ENCODE measurements at regions not wholly inside any gene's neighbourhood (a gene's known extent, or its start where the extent isn't known, plus 50 kb on each side); places are given as distances from the start of the nearest gene placed in this dataset.
A peak's percentile ranks its signal among the peaks of the same experiment; 100 is the strongest.

GRCh38 chr9:17031546-17031945 is 103.3 kb upstream of the CNTLN start:
- no peak for TF ChIP-seq EZH2 (IDR thresholded peaks at IDR 0.05)
- no peak for TF ChIP-seq POLR2AphosphoS5 (IDR thresholded peaks at IDR 0.05; ENCODE audit: borderline replicate concordance, low read depth, low read length)
- no peak for TF ChIP-seq FOXP2 (optimal IDR thresholded peaks at IDR 0.05; ENCODE audit: control extremely low read depth, extremely low read length, insufficient read depth)
- Histone ChIP-seq H3K36me3 (ENCODE audit: insufficient read depth, low read length) (no peaks in the 10 kb centered on the region), H3K9ac (ENCODE audit: insufficient read length) (no peak overlapping the region), H3K4me3 (no peak overlapping the region), H3K27ac (no peak overlapping the region), H3K9me3 (ENCODE audit: low read depth, low read length) (0 out of 2 replicates have a peak, but pooled peaks cover 3% of the 10 kb centered on the region)
- DNase-seq (ENCODE audit: low read depth, low spot score), result no peak

GRCh38 chr9:17025281-17025680 is 109.6 kb upstream of the CNTLN start:
- no peak for DNase-seq (ENCODE audit: low read depth, low spot score)
- Histone ChIP-seq H3K4me3 (no peak overlapping the region), H3K9ac (ENCODE audit: insufficient read length) (no peak overlapping the region), H3K9me3 (ENCODE audit: low read depth, low read length) (peaks cover 3% of the 10 kb centered on the region; the same call in 1 of the 2 replicates), H3K27ac (no peak overlapping the region), H3K36me3 (ENCODE audit: insufficient read depth, low read length) (no peaks in the 10 kb centered on the region)
- no peak for TF ChIP-seq POLR2AphosphoS5 (IDR thresholded peaks at IDR 0.05; ENCODE audit: borderline replicate concordance, low read depth, low read length)
- TF ChIP-seq EZH2 (IDR thresholded peaks at IDR 0.05), result no peak

- no peak overlapping the region for H3K27ac ChIP-seq
- no peaks in the 10 kb centered on the region for H3K36me3 ChIP-seq (ENCODE audit: insufficient read depth, low read length)
- H3K9ac ChIP-seq (ENCODE audit: insufficient read length), result no peak overlapping the region
- H3K9me3 ChIP-seq (ENCODE audit: low read depth, low read length), result peaks cover 3% of the 10 kb centered on the region; the same call in 1 of the 2 replicates
- no peak for DNase-seq (ENCODE audit: low read depth, low spot score)
- TF ChIP-seq EZH2 (IDR thresholded peaks at IDR 0.05) (no peak), POLR2AphosphoS5 (IDR thresholded peaks at IDR 0.05; ENCODE audit: borderline replicate concordance, low read depth, low read length) (no peak), FOXP2 (optimal IDR thresholded peaks at IDR 0.05; ENCODE audit: control extremely low read depth, extremely low read length, insufficient read depth) (no peak)
- H3K4me3 ChIP-seq, result no peak overlapping the region
Measured at GRCh38 chr9:17024129-17024528, 110.7 kb upstream of the CNTLN start.

- Histone ChIP-seq H3K27ac (peak overlapping the region; percentile 57; the same call in 1 of the 2 replicates), H3K9ac (ENCODE audit: insufficient read length) (no peak overlapping the region), H3K9me3 (ENCODE audit: low read depth, low read length) (peaks cover 3% of the 10 kb centered on the region; the same call in 1 of the 2 replicates), H3K36me3 (ENCODE audit: insufficient read depth, low read length) (no peaks in the 10 kb centered on the region), H3K4me3 (no peak overlapping the region)
- TF ChIP-seq POLR2AphosphoS5 (IDR thresholded peaks at IDR 0.05; ENCODE audit: borderline replicate concordance, low read depth, low read length), result no peak
- no peak for TF ChIP-seq FOXP2 (optimal IDR thresholded peaks at IDR 0.05; ENCODE audit: control extremely low read depth, extremely low read length, insufficient read depth)
- no peak for TF ChIP-seq EZH2 (IDR thresholded peaks at IDR 0.05)
- DNase-seq (ENCODE audit: low read depth, low spot score), result no peak
Measured at GRCh38 chr9:17021387-17021970, 113.4 kb upstream of the CNTLN start.

GRCh38 chr9:17019398-17019797 is 115.4 kb upstream of the CNTLN start:
- no peak overlapping the region for H3K9ac ChIP-seq (ENCODE audit: insufficient read length)
- TF ChIP-seq FOXP2 (optimal IDR thresholded peaks at IDR 0.05; ENCODE audit: control extremely low read depth, extremely low read length, insufficient read depth), result no peak
- no peak for TF ChIP-seq EZH2 (IDR thresholded peaks at IDR 0.05)
- TF ChIP-seq POLR2AphosphoS5 (IDR thresholded peaks at IDR 0.05; ENCODE audit: borderline replicate concordance, low read depth, low read length), result no peak
- H3K9me3 ChIP-seq (ENCODE audit: low read depth, low read length), result no peaks in the 10 kb centered on the region; the same call in 1 of the 2 replicates
- H3K36me3 ChIP-seq (ENCODE audit: insufficient read depth, low read length), result no peaks in the 10 kb centered on the region
- DNase-seq (ENCODE audit: low read depth, low spot score), result no peak
- no peak overlapping the region for H3K27ac ChIP-seq
- H3K4me3 ChIP-seq, result no peak overlapping the region

- no peak overlapping the region for H3K9ac ChIP-seq (ENCODE audit: insufficient read length)
- H3K4me3 ChIP-seq, result no peak overlapping the region
- no peak overlapping the region for H3K27ac ChIP-seq
- TF ChIP-seq EZH2 (IDR thresholded peaks at IDR 0.05), result no peak
- no peak for TF ChIP-seq POLR2AphosphoS5 (IDR thresholded peaks at IDR 0.05; ENCODE audit: borderline replicate concordance, low read depth, low read length)
- no peak for TF ChIP-seq FOXP2 (optimal IDR thresholded peaks at IDR 0.05; ENCODE audit: control extremely low read depth, extremely low read length, insufficient read depth)
- no peaks in the 10 kb centered on the region for H3K9me3 ChIP-seq (ENCODE audit: low read depth, low read length)
- no peak for DNase-seq (ENCODE audit: low read depth, low spot score)
- no peaks in the 10 kb centered on the region for H3K36me3 ChIP-seq (ENCODE audit: insufficient read depth, low read length)
Measured at GRCh38 chr9:17018540-17019196, 116.2 kb upstream of the CNTLN start.

- H3K36me3 ChIP-seq (ENCODE audit: insufficient read depth, low read length), result no peaks in the 10 kb centered on the region
- H3K27ac ChIP-seq, result no peak overlapping the region
- H3K9ac ChIP-seq (ENCODE audit: insufficient read length), result no peak overlapping the region
- no peak overlapping the region for H3K4me3 ChIP-seq
- no peak for DNase-seq (ENCODE audit: low read depth, low spot score)
- H3K9me3 ChIP-seq (ENCODE audit: low read depth, low read length), result no peaks in the 10 kb centered on the region
- TF ChIP-seq FOXP2 (optimal IDR thresholded peaks at IDR 0.05; ENCODE audit: control extremely low read depth, extremely low read length, insufficient read depth) (no peak), POLR2AphosphoS5 (IDR thresholded peaks at IDR 0.05; ENCODE audit: borderline replicate concordance, low read depth, low read length) (no peak), EZH2 (IDR thresholded peaks at IDR 0.05) (no peak)
Measured at GRCh38 chr9:17017931-17018491, 116.8 kb upstream of the CNTLN start.

- Histone ChIP-seq H3K9ac (ENCODE audit: insufficient read length) (no peak overlapping the region), H3K36me3 (ENCODE audit: insufficient read depth, low read length) (no peaks in the 10 kb centered on the region), H3K9me3 (ENCODE audit: low read depth, low read length) (no peaks in the 10 kb centered on the region), H3K27ac (no peak overlapping the region), H3K4me3 (no peak overlapping the region)
- TF ChIP-seq POLR2AphosphoS5 (IDR thresholded peaks at IDR 0.05; ENCODE audit: borderline replicate concordance, low read depth, low read length) (no peak), EZH2 (IDR thresholded peaks at IDR 0.05) (no peak), FOXP2 (optimal IDR thresholded peaks at IDR 0.05; ENCODE audit: control extremely low read depth, extremely low read length, insufficient read depth) (no peak)
- no peak for DNase-seq (ENCODE audit: low read depth, low spot score)
Measured at GRCh38 chr9:17013891-17014290, 120.9 kb upstream of the CNTLN start.

Measured in SK-N-MC (cell line).